ENCODE measurements at regions not wholly inside any gene's neighbourhood (a gene's known extent, or its start where the extent isn't known, plus 50 kb on each side); places are given as distances from the start of the nearest gene placed in this dataset.
"Not testable (repeated sequence)": the region's sequence is repeated elsewhere in the genome, so short reads cannot be mapped to it uniquely, and the experiment has no call there.

DNA sequence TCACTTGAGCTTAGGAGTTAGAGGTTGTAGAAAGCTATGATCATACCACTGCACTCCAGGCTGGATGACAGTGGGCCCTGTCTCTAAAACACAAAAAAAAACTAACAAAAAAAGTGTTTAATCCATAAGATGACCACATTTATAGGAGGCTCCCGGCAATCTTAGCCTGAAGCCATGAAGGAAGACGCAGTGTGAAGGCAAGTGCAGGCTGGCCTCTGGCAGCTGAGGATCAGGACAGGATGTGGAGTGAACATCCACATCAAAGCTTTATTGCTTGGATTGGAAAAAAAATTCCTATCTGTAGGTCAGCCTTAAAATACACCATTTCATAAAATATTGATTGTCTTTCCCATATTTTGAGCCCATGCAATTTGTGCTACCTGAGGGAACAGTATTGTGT lies 115.9 kb upstream of the SIMC1 start:
- not testable (repeated sequence) for H3K4me1 ChIP-seq (ENCODE audit: control insufficient read depth, insufficient read depth, low read length); H3K4me3 ChIP-seq (ENCODE audit: low read depth, low read length); H3K36me3 ChIP-seq (ENCODE audit: control insufficient read depth, insufficient read depth, low read length); H3K27ac ChIP-seq (ENCODE audit: low read depth, low read length); H3K9me3 ChIP-seq (ENCODE audit: control insufficient read depth, insufficient read depth, low read depth, low read length); H3K27me3 ChIP-seq (ENCODE audit: control insufficient read depth, insufficient read depth, low read length); H3K9ac ChIP-seq (ENCODE audit: low read length)

DNA sequence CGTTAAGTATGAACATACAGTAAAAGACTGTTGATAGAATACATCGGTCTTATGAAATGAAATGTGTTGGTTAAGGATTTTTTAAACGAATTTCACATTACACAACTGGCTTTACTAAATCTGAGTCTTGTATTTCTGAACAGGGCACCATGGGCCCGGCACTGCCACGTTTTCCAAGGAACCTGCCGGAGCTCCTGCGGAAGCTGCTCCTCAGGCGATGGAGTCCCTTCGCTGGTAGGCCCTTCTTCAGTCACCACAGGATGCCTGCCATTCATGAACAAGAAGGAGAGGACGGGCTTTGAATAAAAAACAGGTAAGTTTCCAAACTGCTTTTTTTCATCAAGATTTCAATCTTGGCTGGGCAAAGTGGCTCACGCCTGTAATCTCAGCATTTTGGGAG lies 114.1 kb upstream of the SIMC1 start:
- not testable (repeated sequence) for H3K36me3 ChIP-seq (ENCODE audit: control insufficient read depth, insufficient read depth, low read length); H3K4me3 ChIP-seq (ENCODE audit: low read depth, low read length); H3K9me3 ChIP-seq (ENCODE audit: control insufficient read depth, insufficient read depth, low read depth, low read length); H3K4me1 ChIP-seq (ENCODE audit: control insufficient read depth, insufficient read depth, low read length); H3K27ac ChIP-seq (ENCODE audit: low read depth, low read length); H3K27me3 ChIP-seq (ENCODE audit: control insufficient read depth, insufficient read depth, low read length); H3K9ac ChIP-seq (ENCODE audit: low read length)

DNA sequence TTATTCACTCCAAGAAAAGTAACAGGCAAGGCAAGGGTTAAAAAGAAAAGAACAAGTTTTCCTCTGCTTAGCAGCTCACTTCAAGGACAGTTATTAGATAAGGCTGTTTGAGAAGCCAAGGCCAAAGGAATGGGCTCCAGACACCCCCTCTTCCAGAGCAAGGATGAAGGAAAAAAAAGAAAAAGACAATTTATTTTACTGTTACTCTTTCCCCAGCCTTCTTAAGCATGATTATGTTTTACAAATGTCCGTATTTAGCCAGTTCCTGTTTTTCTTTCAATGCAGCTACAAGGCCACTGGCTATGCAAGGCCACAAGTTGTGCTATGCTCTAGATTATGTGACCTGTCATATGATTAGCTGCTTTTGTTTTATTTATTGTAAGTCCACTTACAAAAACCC lies 106.5 kb upstream of the SIMC1 start:
- H3K27ac ChIP-seq (ENCODE audit: low read depth, low read length), result no peak overlapping the region
- no peaks in the 10 kb centered on the region for H3K36me3 ChIP-seq (ENCODE audit: control insufficient read depth, insufficient read depth, low read length)
- peaks cover 27% of the 10 kb centered on the region for H3K27me3 ChIP-seq (ENCODE audit: control insufficient read depth, insufficient read depth, low read length)
- H3K9ac ChIP-seq (ENCODE audit: low read length), result no peak overlapping the region
- no peak overlapping the region for H3K4me3 ChIP-seq (ENCODE audit: low read depth, low read length)
- H3K4me1 ChIP-seq (ENCODE audit: control insufficient read depth, insufficient read depth, low read length), result peaks cover 12% of the 10 kb centered on the region; the same call in 1 of the 2 replicates
- H3K9me3 ChIP-seq (ENCODE audit: control insufficient read depth, insufficient read depth, low read depth, low read length), result no peaks in the 10 kb centered on the region

DNA sequence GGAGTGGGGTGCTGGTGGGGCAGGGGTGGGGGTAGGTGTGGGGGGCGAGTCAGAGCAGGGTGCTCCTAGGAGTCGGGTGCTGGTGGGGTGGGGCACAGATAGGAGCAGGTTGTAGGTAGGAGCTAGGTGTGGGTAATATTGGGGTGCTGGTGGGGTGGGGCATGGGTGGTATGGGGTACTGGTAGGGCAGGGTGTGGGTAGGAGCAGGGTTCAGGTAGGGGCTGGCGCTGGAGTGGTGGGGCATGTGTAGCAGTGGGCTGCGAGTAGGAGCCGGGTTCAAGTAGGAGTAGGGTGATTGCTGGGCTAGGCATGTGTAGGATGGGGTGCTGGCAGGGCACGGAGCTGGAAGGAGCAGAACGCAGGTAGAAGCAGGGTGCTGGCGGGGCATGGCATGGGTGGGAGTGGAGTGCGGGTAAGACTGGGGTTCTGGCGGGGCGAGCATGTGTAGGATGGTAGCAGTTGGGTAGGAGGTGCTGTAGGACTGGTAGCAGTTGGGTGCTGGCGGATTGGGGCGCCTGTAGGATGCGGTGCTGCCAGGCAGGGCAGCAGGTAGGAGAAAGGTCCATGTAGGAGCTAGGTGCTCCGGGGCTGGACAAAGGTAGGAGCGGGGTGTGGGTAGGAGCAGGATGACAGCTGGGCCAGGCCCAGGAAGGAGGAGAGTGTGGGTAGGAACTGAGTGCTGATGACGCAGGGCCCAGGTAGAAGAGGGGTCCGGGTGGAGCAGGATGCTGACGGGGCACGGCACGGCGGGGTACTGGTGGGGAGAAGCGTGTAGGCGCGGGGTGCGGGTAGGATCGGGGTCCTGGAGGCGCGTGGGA lies 105.5 kb upstream of the SIMC1 start:
- Histone ChIP-seq H3K36me3 (ENCODE audit: control insufficient read depth, insufficient read depth, low read length) (no peaks in the 10 kb centered on the region), H3K4me1 (ENCODE audit: control insufficient read depth, insufficient read depth, low read length) (peaks cover 12% of the 10 kb centered on the region; the same call in 1 of the 2 replicates), H3K9ac (ENCODE audit: low read length) (no peak overlapping the region), H3K9me3 (ENCODE audit: control insufficient read depth, insufficient read depth, low read depth, low read length) (no peaks in the 10 kb centered on the region), H3K4me3 (ENCODE audit: low read depth, low read length) (peak overlapping the region; percentile 58), H3K27me3 (ENCODE audit: control insufficient read depth, insufficient read depth, low read length) (peaks cover 27% of the 10 kb centered on the region), H3K27ac (ENCODE audit: low read depth, low read length) (no peak overlapping the region)

DNA sequence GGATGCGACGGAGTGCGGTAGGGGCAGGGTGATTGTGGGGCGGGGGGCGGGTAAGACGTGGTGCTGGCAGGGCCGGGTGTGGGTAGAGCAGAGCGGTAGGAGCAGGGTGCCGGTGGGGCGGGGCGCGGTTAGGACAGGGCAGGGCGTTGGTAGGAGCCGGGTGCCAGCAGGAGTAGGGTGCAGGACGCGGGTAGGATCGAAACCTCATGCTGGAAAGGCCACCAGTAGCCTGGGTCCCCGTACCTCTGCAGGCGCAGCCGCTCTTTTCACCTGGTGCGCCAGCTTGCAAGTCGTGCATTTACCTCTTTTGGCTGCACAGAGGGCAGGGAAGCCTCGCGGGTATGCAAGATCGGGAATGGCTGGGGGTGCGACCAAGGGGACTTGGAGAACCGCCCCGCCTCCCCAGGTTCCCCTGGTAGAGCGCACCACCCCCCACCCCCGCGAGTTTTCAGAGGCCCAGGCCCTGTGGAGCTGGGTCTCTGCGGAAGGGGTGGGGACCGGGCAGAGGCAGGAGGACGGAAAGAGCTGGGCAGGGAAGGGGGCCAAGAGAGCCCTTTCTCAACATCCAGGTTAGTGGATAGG lies 104.8 kb upstream of the SIMC1 start:
- Histone ChIP-seq H3K27me3 (ENCODE audit: control insufficient read depth, insufficient read depth, low read length) (peaks cover 27% of the 10 kb centered on the region), H3K27ac (ENCODE audit: low read depth, low read length) (no peak overlapping the region), H3K36me3 (ENCODE audit: control insufficient read depth, insufficient read depth, low read length) (no peaks in the 10 kb centered on the region), H3K9me3 (ENCODE audit: control insufficient read depth, insufficient read depth, low read depth, low read length) (no peaks in the 10 kb centered on the region), H3K4me1 (ENCODE audit: control insufficient read depth, insufficient read depth, low read length) (peaks cover 12% of the 10 kb centered on the region; the same call in 1 of the 2 replicates), H3K4me3 (ENCODE audit: low read depth, low read length) (peak overlapping the region; percentile 58), H3K9ac (ENCODE audit: low read length) (no peak overlapping the region)

DNA sequence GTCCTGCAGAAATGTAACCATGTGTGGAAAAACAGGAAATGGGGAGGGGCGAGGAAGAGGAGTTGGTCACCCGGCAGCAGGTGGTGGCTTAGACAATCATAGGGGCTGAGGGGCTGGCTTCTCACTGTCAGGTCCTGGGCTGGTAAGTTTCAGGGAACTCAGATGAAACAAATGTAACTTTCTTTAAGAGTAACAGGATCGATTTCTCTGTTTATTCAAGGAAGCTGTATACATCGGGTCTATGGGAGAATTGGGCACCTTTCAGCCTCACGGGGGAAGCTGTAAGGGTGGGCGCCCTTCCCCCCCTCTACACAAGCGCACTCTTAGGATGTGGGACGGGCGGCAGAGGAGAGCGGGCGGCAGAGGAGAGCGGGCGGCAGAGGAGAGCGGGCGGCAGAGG lies 104.3 kb upstream of the SIMC1 start:
- Histone ChIP-seq H3K36me3 (ENCODE audit: control insufficient read depth, insufficient read depth, low read length) (no peaks in the 10 kb centered on the region), H3K27me3 (ENCODE audit: control insufficient read depth, insufficient read depth, low read length) (peaks cover 27% of the 10 kb centered on the region), H3K9me3 (ENCODE audit: control insufficient read depth, insufficient read depth, low read depth, low read length) (no peaks in the 10 kb centered on the region), H3K27ac (ENCODE audit: low read depth, low read length) (no peak overlapping the region), H3K4me1 (ENCODE audit: control insufficient read depth, insufficient read depth, low read length) (peaks cover 12% of the 10 kb centered on the region; the same call in 1 of the 2 replicates), H3K4me3 (ENCODE audit: low read depth, low read length) (peak overlapping the region; percentile 58), H3K9ac (ENCODE audit: low read length) (no peak overlapping the region)

DNA sequence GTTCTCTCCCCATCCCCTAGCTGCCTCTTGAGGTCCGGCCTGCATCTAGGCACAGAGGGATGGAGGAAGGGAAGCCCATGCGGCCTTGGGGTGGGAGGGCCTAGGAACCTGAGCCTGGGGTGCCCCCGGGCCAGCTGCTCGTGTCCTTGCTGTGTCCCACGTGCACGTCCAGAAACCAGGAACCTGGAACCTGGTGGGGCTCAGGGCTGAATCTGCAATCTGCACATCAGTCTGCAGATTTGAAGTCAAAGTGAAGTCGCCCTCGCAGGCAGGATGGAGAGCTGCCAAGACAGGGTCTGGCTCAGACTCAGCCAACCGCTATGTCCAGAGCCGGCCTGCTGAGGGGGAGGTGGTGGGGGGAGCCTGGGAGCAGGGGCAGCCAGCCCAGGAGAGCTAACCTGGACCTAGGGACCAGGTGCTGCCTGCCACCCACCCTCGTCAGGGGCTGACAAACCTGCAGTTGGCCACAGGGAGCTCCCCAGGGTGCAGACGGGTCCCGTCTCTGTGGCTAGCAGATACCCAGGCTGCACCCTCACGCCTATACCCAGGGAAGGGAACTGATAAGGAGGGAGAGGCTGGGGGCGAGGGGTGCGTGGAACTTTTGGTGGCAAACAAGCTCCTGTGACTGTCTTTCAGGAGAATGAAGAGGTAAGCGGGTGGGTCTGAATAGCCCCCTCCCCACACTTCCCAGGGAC lies 103.5 kb upstream of the SIMC1 start:
- H3K9ac ChIP-seq (ENCODE audit: low read length), result no peak overlapping the region
- no peaks in the 10 kb centered on the region for H3K9me3 ChIP-seq (ENCODE audit: control insufficient read depth, insufficient read depth, low read depth, low read length)
- no peaks in the 10 kb centered on the region for H3K36me3 ChIP-seq (ENCODE audit: control insufficient read depth, insufficient read depth, low read length)
- peaks cover 12% of the 10 kb centered on the region; the same call in 1 of the 2 replicates for H3K4me1 ChIP-seq (ENCODE audit: control insufficient read depth, insufficient read depth, low read length)
- H3K27me3 ChIP-seq (ENCODE audit: control insufficient read depth, insufficient read depth, low read length), result peaks cover 27% of the 10 kb centered on the region
- H3K4me3 ChIP-seq (ENCODE audit: low read depth, low read length), result no peak overlapping the region; the same call in 1 of the 2 replicates
- no peak overlapping the region for H3K27ac ChIP-seq (ENCODE audit: low read depth, low read length)

DNA sequence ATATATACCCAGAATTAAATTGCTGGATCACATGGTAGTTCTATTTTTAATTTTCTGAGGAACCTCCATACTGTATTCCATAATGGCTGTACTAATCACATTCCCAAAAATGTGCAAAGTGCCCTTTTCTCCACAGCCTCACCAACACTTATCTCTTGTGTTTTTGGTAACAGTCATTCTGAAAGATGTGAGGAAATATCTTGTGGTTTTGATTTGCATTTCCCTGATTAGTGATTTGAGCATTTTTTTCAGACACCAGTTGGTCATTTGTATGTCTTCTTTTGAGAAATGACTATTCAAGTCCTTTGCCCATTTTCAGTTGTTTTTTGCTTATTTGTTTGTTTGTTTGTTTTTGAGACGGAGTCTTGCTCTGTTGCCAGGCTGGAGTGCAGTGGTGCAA lies 98.1 kb upstream of the SIMC1 start:
- not testable (repeated sequence) for H3K27ac ChIP-seq (ENCODE audit: low read depth, low read length); H3K4me1 ChIP-seq (ENCODE audit: control insufficient read depth, insufficient read depth, low read length); H3K9ac ChIP-seq (ENCODE audit: low read length); H3K9me3 ChIP-seq (ENCODE audit: control insufficient read depth, insufficient read depth, low read depth, low read length); H3K27me3 ChIP-seq (ENCODE audit: control insufficient read depth, insufficient read depth, low read length); H3K36me3 ChIP-seq (ENCODE audit: control insufficient read depth, insufficient read depth, low read length); H3K4me3 ChIP-seq (ENCODE audit: low read depth, low read length)

DNA sequence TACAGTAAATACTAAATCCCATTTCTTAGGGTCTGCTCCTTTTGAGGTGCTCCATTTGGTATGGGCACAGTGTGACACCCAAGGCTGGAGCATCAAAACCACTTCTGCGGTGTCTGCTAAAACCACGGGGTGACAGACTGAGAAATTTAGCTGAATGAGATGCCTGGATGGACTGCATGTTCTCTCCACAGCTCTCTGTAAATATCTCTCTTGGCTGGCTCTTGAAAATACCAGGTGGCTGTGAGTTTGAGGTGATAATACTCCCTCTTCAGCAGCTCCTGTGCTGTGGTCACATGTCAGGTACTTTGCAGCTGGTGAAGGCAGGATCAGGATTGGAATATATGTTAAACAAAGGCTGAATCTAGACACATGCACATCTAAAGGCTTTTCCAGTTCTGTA lies 93.7 kb upstream of the SIMC1 start:
- H3K27ac ChIP-seq (ENCODE audit: low read depth, low read length), result no peak overlapping the region
- H3K36me3 ChIP-seq (ENCODE audit: control insufficient read depth, insufficient read depth, low read length), result no peaks in the 10 kb centered on the region
- peaks cover 7% of the 10 kb centered on the region; the same call in 1 of the 2 replicates for H3K27me3 ChIP-seq (ENCODE audit: control insufficient read depth, insufficient read depth, low read length)
- no peaks in the 10 kb centered on the region for H3K4me1 ChIP-seq (ENCODE audit: control insufficient read depth, insufficient read depth, low read length)
- peaks cover 4% of the 10 kb centered on the region; the same call in 1 of the 2 replicates for H3K9me3 ChIP-seq (ENCODE audit: control insufficient read depth, insufficient read depth, low read depth, low read length)
- no peak overlapping the region for H3K4me3 ChIP-seq (ENCODE audit: low read depth, low read length)
- no peak overlapping the region for H3K9ac ChIP-seq (ENCODE audit: low read length)

DNA sequence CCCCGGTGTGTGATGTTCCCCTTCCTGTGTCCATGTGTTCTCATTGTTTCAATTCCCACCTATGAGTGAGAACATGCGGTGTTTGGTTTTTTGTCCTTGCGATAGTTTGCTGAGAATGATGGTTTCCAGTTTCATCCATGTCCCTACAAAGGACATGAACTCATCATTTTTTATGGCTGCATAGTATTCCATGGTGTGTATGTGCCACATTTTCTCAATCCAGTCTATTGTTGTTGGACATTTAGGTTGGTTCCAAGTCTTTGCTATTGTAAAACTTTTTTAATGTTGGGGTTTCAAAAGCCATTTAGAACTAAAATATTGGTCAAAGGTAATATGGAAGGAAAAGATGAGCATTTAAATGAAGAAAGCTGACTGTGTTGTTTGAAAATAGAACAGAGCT lies 88.3 kb upstream of the SIMC1 start:
- H3K27me3 ChIP-seq (ENCODE audit: control insufficient read depth, insufficient read depth, low read length); H3K4me3 ChIP-seq (ENCODE audit: low read depth, low read length); H3K9ac ChIP-seq (ENCODE audit: low read length); H3K36me3 ChIP-seq (ENCODE audit: control insufficient read depth, insufficient read depth, low read length); H3K9me3 ChIP-seq (ENCODE audit: control insufficient read depth, insufficient read depth, low read depth, low read length); H3K27ac ChIP-seq (ENCODE audit: low read depth, low read length): not testable (repeated sequence)
- H3K4me1 ChIP-seq (ENCODE audit: control insufficient read depth, insufficient read depth, low read length), result peaks cover 18% of the 10 kb centered on the region

DNA sequence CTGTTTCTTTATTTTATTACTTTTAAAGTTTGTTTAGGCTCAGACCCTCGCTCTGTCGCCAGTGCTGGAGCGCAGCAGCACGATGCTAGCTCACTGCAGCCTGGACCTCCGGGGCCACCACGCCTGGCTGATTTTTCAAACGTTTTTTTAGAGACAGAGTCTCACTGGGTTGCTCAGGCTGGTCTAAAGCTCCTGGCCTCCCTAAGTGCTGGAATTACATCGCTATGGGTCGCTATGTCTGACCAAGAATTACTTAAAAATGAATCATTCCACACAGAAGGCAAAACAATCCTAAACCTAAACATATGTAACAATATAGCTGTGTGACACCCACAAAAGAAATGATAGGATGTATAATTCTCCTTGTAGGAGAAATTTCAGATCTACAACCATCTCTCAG lies 86.9 kb upstream of the SIMC1 start:
- peaks cover 18% of the 10 kb centered on the region for H3K4me1 ChIP-seq (ENCODE audit: control insufficient read depth, insufficient read depth, low read length)
- H3K4me3 ChIP-seq (ENCODE audit: low read depth, low read length), result no peak overlapping the region
- peaks cover 7% of the 10 kb centered on the region; the same call in 1 of the 2 replicates for H3K27me3 ChIP-seq (ENCODE audit: control insufficient read depth, insufficient read depth, low read length)
- no peak overlapping the region for H3K27ac ChIP-seq (ENCODE audit: low read depth, low read length)
- no peaks in the 10 kb centered on the region for H3K36me3 ChIP-seq (ENCODE audit: control insufficient read depth, insufficient read depth, low read length)
- no peaks in the 10 kb centered on the region for H3K9me3 ChIP-seq (ENCODE audit: control insufficient read depth, insufficient read depth, low read depth, low read length)
- no peak overlapping the region for H3K9ac ChIP-seq (ENCODE audit: low read length)
